Stimulated activated CD4-positive, alpha-beta T cell treated with anti-CD3 and anti-CD28 coated beads, Interleukin-4, amount 100 ng/mL, for 4 hours (primary cell): ENCODE measurements at regions not wholly inside any gene's neighbourhood (a gene's known extent, or its start where the extent isn't known, plus 50 kb on each side); places are given as distances from the start of the nearest gene placed in this dataset.
"Not testable (repeated sequence)": the region's sequence is repeated elsewhere in the genome, so short reads cannot be mapped to it uniquely, and the experiment has no call there.

Experiments used
- DNase-seq, 2 experiments: peaks; one replicate each; pipeline ENCODE4 v3.0.0-alpha.2; 2020

DNA sequence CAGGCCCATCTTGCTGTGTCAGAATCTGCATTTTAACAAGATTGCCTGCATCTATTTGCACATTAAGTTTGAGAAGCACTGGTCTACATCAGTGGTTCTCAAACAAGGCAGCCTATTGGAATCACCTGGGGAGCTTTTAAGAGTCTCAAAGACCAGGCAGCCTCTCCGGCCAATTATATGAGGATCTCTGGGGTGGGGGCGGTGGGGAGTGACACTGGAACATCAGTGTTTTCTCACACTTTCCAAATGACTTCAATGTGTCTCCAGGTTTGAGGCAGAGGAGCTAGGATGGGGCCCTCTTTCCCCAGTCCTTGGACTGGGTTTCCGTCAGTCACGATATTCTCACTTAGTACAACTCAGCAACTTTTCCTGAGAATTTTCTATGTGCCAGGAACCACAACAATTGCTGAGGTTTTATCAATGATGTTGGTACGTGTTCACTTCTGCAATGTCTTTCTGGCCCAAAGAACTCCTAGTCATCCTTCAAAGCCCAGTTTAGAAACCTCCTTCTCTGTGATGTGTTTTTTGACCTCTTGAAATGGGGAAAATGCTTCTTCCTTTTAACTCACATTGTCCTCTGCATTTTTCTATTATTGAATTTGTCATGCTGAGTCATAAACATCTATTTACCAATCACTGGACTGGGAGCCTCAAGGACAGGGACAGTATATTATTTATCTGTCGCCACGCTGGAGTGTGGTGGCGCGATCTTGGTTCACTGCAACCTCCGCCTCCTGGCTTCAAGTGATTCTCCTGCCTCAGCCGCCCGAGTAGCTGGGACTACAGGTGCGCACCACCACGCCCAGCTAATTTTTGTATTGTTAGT is 130.9 kb downstream of the MYCN start:
- DNase-seq = no peak

- DNase-seq = no peak
These were observed 130.3 kb downstream of the MYCN start for GRCh38 chr2:16070648-16070971.

- no peak for DNase-seq
These were observed 129.7 kb downstream of the MYCN start for GRCh38 chr2:16069933-16070647.

DNA sequence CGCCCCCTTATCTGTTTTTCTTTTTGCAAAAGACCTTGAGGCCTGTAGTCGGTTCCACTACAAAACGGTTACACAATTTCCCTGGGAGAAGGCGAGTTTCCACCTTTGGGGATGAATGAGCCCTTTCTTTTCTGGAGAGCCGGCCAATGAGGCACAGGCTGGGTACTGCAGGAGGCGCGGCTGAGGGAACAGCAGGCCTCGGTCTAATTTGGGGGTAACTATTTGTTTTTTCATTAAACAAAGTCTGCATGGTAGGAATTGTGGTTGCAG is 129.2 kb downstream of the MYCN start:
- DNase-seq = no peak

GRCh38 chr2:16068552-16068940 is 128.2 kb downstream of the MYCN start:
- no peak for DNase-seq

DNA sequence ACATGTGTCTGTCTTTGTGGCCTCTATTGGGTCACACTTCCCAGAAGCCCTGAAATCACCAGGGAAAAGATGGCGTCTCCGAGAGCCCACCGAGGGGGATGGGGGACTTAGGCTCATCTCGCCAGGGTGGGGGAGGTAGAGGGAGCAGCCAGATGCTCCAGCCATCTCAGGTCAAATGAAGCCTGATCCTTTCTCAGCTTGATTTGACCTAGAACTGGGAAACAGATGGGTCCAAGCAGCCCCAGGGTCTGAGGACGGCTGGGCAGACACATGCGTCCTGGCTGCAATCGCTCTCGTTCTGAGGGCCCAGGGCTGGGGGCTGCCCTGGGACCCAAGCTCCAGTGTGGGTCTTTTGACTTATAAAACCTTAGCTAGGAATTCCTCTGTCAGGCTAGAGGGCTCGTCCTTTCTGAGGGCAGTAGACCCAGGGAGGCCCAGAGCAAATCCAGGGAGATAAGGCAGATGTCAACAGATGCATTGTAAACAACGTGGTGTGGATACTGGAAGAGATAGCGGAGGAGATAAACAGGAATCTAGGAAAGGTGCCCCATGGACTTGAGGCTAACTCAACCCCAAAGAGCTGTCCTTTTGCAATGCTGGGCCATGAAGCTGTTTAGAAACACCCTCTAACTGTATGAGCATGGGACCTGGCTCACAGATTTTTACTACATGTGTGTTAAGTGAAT is 127.7 kb downstream of the MYCN start:
- no peak for DNase-seq

DNA sequence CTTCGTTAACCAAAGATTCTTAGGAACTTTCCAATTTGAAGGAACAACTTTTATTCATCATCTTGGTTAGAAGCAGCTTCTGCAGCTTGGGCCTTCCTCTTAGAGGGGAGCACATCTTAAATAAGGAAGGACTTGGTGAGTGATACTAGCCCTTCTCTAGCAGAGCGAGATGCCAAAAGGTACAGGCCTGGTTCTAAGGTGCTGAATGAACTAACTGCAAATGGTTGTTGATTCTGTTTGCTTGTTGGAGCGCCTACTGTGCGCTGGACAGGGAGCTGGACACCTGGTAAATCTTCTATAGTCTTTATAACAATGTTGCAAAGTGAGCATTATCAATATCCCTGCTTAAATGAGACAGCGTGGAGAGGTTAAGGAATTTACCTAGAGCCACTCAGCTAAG is 127.1 kb downstream of the MYCN start:
- DNase-seq = no peak

DNA sequence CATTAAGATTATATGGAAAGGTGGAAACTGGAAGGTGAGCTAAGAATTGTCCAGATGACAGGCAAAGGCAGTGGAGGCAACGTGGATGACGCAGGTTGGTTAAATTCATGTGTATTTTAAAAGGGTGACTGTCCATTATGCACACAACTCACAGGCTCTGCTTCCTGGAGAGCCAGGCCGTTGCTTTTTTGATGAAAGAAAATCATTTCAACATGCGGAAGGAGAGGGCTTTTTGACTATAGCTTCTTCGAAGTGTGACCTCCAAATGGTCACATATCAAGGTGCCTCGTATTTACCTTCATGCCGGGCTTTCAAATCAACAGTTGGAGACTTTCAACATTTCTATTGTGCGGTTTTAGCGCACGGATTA is 126.7 kb downstream of the MYCN start:
- no peak for DNase-seq

DNA sequence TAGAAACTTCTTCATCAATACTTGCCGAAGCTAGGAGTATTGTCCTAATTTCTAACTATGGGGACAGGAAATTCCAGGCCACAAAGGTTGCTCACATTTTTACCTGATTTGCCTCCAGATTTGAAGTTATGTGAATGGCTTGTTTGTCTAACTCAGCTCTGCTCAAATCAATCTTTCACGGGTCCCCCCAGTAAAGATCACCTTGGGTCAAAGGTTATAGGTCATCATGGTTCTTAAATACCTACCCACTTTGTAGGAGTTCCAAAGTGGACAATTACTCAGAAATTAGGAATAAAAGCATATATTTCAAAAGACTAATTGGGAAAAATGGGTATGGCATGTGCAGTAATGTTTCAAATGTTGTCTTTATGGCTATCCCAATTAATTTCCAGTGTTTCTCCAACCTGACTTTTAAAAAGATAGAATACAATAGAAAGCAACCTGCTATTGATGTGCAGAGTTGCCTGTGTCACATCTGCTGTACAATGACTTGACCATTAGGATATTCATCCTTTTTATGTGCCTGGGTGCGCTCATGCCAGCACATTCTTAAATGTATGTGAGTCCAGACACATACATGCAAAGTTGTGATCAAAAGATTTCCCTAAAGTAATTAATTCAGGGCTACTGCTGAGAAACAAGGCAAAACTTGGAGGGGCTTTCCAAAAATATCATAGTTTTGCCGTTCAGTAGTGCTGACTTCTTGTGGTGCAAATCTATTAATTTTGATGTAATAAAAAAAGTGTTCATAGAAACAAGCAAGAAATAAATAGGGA is 126.1 kb downstream of the MYCN start:
- no peak for DNase-seq

DNA sequence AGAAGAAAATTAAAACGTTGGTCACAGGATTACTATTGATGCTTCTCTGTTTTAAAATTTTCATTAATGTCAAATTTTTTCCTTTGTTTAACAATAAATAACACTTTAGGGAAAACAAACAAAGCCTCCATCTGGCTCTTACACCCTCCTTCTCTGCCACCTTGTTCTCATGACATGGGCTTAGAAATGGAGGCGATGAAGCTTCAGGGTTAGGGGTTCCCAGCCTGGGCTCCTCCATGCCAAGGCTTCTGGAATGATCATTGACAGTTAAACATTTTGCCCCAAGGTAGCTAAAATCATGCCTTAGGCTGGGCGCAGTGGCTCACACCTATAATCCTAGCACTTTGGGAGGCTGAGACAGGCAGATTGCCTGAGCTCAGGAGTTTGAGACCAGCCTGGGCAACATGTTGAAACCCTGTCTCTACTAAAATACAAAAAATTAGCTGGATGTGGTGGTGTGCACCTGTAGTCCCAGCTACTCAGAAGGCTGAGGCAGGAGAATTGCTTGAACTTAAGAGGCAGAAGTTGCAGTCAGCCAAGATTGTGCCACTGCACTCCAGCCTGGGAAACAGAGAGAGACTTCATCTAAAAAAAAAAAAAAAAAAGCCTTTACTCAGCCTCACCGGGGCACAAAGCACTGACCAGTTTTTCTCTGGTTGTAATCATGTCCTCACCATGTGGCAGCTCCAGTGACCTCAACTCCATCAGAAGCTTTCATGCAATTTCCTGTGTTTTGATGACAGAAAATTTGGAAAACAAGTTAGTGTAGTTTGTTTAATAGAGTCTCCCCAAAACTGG is 125.1 kb downstream of the MYCN start:
- DNase-seq = not testable (repeated sequence)

DNA sequence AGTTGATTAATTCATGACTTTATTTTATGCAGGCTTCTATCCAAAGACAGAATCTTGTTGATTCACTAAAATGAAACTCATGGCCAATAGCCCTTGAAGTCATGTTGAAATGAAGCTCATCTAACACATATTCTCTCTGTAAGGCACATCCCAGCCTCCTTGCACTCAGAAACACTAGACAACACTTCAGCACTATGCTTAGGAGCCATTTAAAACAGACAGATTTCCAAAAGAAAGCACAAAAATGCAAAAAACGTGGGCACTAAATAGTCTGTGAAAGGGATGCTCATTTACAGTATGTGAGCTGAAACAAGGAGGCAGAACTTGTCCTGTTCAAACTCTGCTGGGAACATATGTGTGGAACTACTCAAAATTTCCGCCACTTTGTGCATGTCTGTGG is 124.4 kb downstream of the MYCN start:
- DNase-seq = no peak

DNA sequence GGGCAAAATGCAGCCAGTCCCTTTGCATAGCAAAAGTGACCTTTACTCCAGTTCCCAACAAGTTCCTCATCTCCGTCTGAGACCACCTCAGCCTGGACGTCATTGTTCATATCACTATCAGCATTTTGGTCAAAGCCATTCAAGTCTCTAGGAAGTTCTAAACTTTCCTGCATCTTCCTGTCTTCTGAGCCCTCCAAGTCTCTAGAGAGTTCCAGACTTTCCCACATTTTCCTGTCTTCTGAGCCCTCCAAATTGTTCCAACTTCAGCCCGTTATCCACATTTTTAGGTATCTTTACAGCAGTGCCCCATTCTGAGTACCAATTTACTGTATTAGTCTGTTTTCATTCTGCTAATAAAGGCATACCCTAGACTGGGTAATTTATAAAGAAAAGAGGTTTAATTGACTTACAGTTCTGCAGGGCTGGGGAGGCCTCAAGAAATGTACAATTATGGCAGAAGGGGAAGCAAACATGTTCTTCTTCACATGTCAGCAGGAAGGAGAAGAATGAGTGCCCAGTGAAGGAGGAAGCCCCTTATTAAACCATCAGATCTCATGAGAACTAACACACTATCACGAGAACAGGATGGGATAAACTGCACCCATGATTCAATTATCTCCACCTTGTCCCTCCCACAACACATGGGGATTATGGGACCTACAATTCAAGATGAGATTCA is 123.7 kb downstream of the MYCN start:
- DNase-seq = no peak

DNA sequence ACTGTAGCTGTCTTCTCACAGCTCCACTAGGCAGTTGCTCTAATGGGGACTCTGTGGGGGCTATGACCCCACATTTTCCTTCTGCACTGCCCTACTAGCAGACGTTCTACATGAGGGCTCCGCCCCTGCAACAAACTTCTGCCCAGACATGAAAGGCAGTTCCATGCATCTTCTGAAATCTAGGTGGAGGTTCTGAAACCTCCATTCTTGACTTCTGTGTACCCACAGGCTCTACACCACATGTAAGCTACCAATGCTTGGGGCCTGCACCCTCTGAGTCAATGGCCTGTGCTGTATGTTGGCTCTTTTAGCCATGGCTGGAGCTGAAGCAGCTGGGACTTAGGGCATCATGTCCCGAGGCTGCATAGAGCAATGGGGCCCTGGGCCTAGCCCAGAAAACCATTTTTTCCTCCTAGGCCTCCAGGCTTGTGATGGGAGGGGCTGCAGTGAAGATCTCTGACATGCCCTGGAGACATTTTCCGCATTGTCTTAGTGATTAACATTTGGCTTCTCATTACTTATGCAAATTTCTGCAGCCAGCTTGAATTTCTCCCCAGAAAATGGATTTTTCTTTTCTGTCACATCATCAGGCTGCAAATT is 123.0 kb downstream of the MYCN start:
- no peak for DNase-seq

- DNase-seq = no peak
These were observed 122.3 kb downstream of the MYCN start for GRCh38 chr2:16062471-16063250.

- no peak for DNase-seq
These were observed 121.3 kb downstream of the MYCN start for GRCh38 chr2:16061441-16062217.

- no peak for DNase-seq
These were observed 120.6 kb downstream of the MYCN start for GRCh38 chr2:16060936-16061338.

DNA sequence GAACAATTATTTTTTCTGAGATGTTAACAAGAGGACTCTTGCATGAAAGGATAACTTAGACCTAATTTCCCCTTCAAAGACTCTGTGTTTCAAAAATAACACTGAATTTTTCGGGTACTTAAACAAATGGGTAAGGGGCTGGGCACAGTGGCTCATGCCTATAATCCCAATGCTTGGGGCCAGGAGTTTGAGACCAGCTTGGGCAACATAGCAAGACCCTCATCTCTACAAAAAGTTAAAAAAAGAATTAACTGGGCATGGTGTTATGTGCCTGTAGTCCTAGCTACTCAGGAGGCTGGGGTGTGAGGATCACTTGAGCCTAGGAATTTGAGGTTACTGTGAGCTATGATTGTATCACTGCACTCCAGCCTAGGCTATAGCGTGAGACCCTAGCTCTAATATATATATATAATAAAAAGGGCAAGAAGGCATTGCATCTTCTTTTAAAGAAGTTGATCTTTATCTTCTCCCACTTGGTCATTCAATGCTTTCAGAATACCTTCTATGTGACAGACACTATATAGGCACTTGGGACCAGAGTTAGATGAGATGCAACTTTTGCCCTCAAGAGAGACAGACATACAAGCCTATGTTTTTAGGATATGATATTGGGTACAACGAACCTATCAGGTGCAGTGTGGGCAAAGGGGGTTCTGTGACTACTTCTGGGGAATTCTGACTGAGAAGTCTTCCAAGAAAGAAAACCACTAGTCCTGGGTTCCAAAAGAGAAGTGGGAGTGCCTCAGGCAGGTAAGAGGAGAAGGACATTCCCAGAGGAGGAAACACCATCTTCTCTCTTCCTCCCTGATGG is 120.0 kb downstream of the MYCN start:
- no peak for DNase-seq

GRCh38 chr2:16059393-16060016 is 119.2 kb downstream of the MYCN start:
- DNase-seq = no peak
